ENCODE measurements at regions not wholly inside any gene's neighbourhood (a gene's known extent, or its start where the extent isn't known, plus 50 kb on each side); places are given as distances from the start of the nearest gene placed in this dataset.
"Not testable (repeated sequence)": the region's sequence is repeated elsewhere in the genome, so short reads cannot be mapped to it uniquely, and the experiment has no call there.

DNA sequence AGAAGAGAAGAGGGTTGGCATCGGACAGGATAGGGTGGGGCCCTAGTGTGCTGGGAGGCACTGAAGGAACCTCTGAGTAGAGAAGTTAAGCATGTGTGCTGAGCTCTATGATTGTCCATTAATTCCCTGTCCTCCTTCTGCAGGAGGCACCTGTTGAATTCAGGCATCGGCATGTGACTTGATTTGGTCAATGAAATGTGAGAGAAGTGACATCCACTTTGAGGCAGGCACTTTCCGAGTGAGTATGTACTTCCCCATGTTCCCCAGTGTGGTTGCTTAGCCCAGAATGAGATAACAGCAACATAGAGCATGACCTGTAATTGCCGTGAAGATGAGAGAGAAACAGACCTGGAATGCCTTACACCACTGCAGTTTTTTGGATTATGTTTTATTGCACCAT is 224.8 kb downstream of the RPLP1 start:
- no peaks in the 10 kb centered on the region for H3K36me3 ChIP-seq (ENCODE audit: control insufficient read depth, low read length)
- no peak overlapping the region for H3K27ac ChIP-seq (ENCODE audit: low read depth, low read length)
- no peak overlapping the region for H3K4me2 ChIP-seq (ENCODE audit: low read length)

DNA sequence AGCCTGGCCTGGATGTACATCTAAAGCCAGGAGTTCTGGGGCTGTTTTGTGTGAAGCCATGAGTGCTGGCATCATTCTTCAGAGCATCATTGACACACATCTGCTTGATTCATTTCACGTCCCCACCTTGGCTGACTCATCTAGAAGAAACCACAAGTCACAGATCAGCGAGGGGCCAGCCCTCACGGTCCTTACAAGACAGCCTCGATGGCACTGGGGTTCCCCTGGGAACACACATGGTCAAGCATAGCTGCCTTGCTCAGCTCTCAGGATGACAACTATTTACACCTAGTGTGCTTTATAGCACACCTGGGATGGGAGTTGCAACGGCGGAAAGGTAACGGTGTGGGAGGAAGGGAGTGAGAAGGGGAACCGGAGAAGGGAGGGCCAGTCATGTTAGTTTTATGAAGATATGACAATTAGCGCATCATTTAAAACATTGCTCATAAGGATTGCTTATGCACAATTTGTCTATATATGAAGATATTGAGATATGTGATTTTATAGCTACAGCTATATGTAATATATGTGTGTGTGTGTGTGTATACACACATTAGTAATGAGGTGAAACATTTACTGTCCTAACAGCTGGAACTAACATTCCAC is 227.1 kb downstream of the RPLP1 start:
- TF ChIP-seq, protein P1, sequence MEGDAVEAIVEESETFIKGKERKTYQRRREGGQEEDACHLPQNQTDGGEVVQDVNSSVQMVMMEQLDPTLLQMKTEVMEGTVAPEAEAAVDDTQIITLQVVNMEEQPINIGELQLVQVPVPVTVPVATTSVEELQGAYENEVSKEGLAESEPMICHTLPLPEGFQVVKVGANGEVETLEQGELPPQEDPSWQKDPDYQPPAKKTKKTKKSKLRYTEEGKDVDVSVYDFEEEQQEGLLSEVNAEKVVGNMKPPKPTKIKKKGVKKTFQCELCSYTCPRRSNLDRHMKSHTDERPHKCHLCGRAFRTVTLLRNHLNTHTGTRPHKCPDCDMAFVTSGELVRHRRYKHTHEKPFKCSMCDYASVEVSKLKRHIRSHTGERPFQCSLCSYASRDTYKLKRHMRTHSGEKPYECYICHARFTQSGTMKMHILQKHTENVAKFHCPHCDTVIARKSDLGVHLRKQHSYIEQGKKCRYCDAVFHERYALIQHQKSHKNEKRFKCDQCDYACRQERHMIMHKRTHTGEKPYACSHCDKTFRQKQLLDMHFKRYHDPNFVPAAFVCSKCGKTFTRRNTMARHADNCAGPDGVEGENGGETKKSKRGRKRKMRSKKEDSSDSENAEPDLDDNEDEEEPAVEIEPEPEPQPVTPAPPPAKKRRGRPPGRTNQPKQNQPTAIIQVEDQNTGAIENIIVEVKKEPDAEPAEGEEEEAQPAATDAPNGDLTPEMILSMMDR (IDR thresholded peaks at IDR 0.05; ENCODE audit: low read depth, low read length, poor library complexity, severe bottlenecking) = no peak
- no peak for TF ChIP-seq EZH2phosphoT487 (IDR thresholded peaks at IDR 0.05; ENCODE audit: borderline replicate concordance, low read length)
- H4K20me1 ChIP-seq (ENCODE audit: control insufficient read depth, insufficient read depth, low read depth, low read length) = no peaks in the 10 kb centered on the region
- peaks cover 63% of the 10 kb centered on the region for H3K27me3 ChIP-seq (ENCODE audit: control insufficient read depth, low read length)
- no peak overlapping the region for H3K4me2 ChIP-seq (ENCODE audit: low read length)
- H3K27ac ChIP-seq (ENCODE audit: low read depth, low read length) = no peak overlapping the region
- no peaks in the 10 kb centered on the region for H3K9me3 ChIP-seq (ENCODE audit: control insufficient read depth, insufficient read depth, low read length)
- H3K79me2 ChIP-seq (ENCODE audit: control insufficient read depth, low read length) = no peaks in the 10 kb centered on the region
- H3K4me1 ChIP-seq (ENCODE audit: control insufficient read depth, low read length) = no peaks in the 10 kb centered on the region; the same call in 1 of the 2 replicates
- H3F3A ChIP-seq (ENCODE audit: control insufficient read depth, insufficient read depth) = no peaks in the 10 kb centered on the region
- H3K9me2 ChIP-seq (replicated peaks; ENCODE audit: control insufficient read depth, low read length) = no peaks in the 10 kb centered on the region
- no peaks in the 10 kb centered on the region for H3K36me3 ChIP-seq (ENCODE audit: control insufficient read depth, low read length)
- no peak overlapping the region for H3K4me3 ChIP-seq (ENCODE audit: low read length)

More for the DNA sequence above, 224.8 kb downstream of the RPLP1 start:
- no peaks in the 10 kb centered on the region for H4K20me1 ChIP-seq (ENCODE audit: control insufficient read depth, insufficient read depth, low read depth, low read length)
- TF ChIP-seq, protein P1 (IDR thresholded peaks at IDR 0.05; ENCODE audit: low read depth, low read length, poor library complexity, severe bottlenecking) = no peak
- TF ChIP-seq EZH2phosphoT487 (IDR thresholded peaks at IDR 0.05; ENCODE audit: borderline replicate concordance, low read length) = no peak
- H3K27me3 ChIP-seq (ENCODE audit: control insufficient read depth, low read length) = peaks cover 75% of the 10 kb centered on the region
- no peaks in the 10 kb centered on the region for H3K9me3 ChIP-seq (ENCODE audit: control insufficient read depth, insufficient read depth, low read length)
- no peaks in the 10 kb centered on the region for H3K9me2 ChIP-seq (replicated peaks; ENCODE audit: control insufficient read depth, low read length)
- no peaks in the 10 kb centered on the region for H3K79me2 ChIP-seq (ENCODE audit: control insufficient read depth, low read length)
- no peaks in the 10 kb centered on the region; the same call in 1 of the 2 replicates for H3K4me1 ChIP-seq (ENCODE audit: control insufficient read depth, low read length)
- H3K4me3 ChIP-seq (ENCODE audit: low read length) = no peak overlapping the region
- no peaks in the 10 kb centered on the region for H3F3A ChIP-seq (ENCODE audit: control insufficient read depth, insufficient read depth)

GRCh38 chr15:69684823-69685222 is 232.2 kb downstream of the RPLP1 start:
- H3K9me3 ChIP-seq (ENCODE audit: control insufficient read depth, insufficient read depth, low read length) = peaks cover 15% of the 10 kb centered on the region
- not testable (repeated sequence) for H3K27ac ChIP-seq (ENCODE audit: low read depth, low read length); H3K4me3 ChIP-seq (ENCODE audit: low read length); H3F3A ChIP-seq (ENCODE audit: control insufficient read depth, insufficient read depth); H3K4me2 ChIP-seq (ENCODE audit: low read length); H3K9me2 ChIP-seq (replicated peaks; ENCODE audit: control insufficient read depth, low read length); H3K36me3 ChIP-seq (ENCODE audit: control insufficient read depth, low read length); H3K79me2 ChIP-seq (ENCODE audit: control insufficient read depth, low read length); H3K4me1 ChIP-seq (ENCODE audit: control insufficient read depth, low read length); H4K20me1 ChIP-seq (ENCODE audit: control insufficient read depth, insufficient read depth, low read depth, low read length)
- peaks cover 22% of the 10 kb centered on the region for H3K27me3 ChIP-seq (ENCODE audit: control insufficient read depth, low read length)

- peaks cover 13% of the 10 kb centered on the region for H3K27me3 ChIP-seq (ENCODE audit: control insufficient read depth, low read length)
- no peak for TF ChIP-seq EZH2phosphoT487 (IDR thresholded peaks at IDR 0.05; ENCODE audit: borderline replicate concordance, low read length)
- TF ChIP-seq, protein P1 (IDR thresholded peaks at IDR 0.05; ENCODE audit: low read depth, low read length, poor library complexity, severe bottlenecking) = no peak
- H3F3A ChIP-seq (ENCODE audit: control insufficient read depth, insufficient read depth) = no peaks in the 10 kb centered on the region
- no peaks in the 10 kb centered on the region for H3K4me1 ChIP-seq (ENCODE audit: control insufficient read depth, low read length)
- H4K20me1 ChIP-seq (ENCODE audit: control insufficient read depth, insufficient read depth, low read depth, low read length) = no peaks in the 10 kb centered on the region
- peaks cover 18% of the 10 kb centered on the region for H3K9me3 ChIP-seq (ENCODE audit: control insufficient read depth, insufficient read depth, low read length)
- H3K36me3 ChIP-seq (ENCODE audit: control insufficient read depth, low read length) = no peaks in the 10 kb centered on the region
- no peaks in the 10 kb centered on the region for H3K79me2 ChIP-seq (ENCODE audit: control insufficient read depth, low read length)
- no peak overlapping the region for H3K27ac ChIP-seq (ENCODE audit: low read depth, low read length)
- no peak overlapping the region for H3K4me2 ChIP-seq (ENCODE audit: low read length)
- H3K4me3 ChIP-seq (ENCODE audit: low read length) = no peak overlapping the region
- H3K9me2 ChIP-seq (replicated peaks; ENCODE audit: control insufficient read depth, low read length) = no peaks in the 10 kb centered on the region
Measured at GRCh38 chr15:69685512-69686452, 233.2 kb downstream of the RPLP1 start.

Measured in DOHH2 (cell line).